Nephron (organoid): ENCODE measurements at regions not wholly inside any gene's neighbourhood (a gene's known extent, or its start where the extent isn't known, plus 50 kb on each side); places are given as distances from the start of the nearest gene placed in this dataset.

Experiments
- H3K27ac Mint-ChIP-seq, 3 experiments: 2 replicates each; pipeline ENCODE4 v1.8.0; 2020; ENCODE audit warnings: mixed read lengths in 3 of 3, mild to moderate bottlenecking in 2 of 3, moderate library complexity in 1 of 3
- H3K27me3 Mint-ChIP-seq: 2 replicates; pipeline ENCODE4 v1.8.0; 2021; ENCODE audit warnings: low read depth, mild to moderate bottlenecking, moderate library complexity, mixed read lengths
- H3K36me3 Mint-ChIP-seq: 2 replicates; pipeline ENCODE4 v1.8.0; 2020; ENCODE audit warnings: low read depth, mixed read lengths
- H3K4me1 Mint-ChIP-seq: 2 replicates; pipeline ENCODE4 v1.8.0; 2020; ENCODE audit warnings: mixed read lengths
- H3K4me3 Mint-ChIP-seq, 3 experiments: 2 replicates each; pipeline ENCODE4 v1.8.0; 2020; ENCODE audit warnings: mild to moderate bottlenecking in 3 of 3, mixed read lengths in 3 of 3, moderate library complexity in 2 of 3
- H3K9me3 Mint-ChIP-seq: 2 replicates; pipeline ENCODE4 v1.8.0; 2020; ENCODE audit warnings: mixed read lengths
- TF ChIP-seq, protein P1 (sequence below), 3 experiments: fragments of 200-600 bp; sonication (generic); IDR thresholded peaks; one replicate each; pipeline ENCODE4 v1.5.0; 2021; ENCODE audit warnings: antibody characterized with exemption in 3 of 3; ENCODE audit not compliant: unreplicated experiment in 3 of 3

GRCh38 chr7:21304808-21305375 is 123.0 kb upstream of the SP4 start:
- Mint-ChIP-seq H3K4me3 (no peak overlapping the region), H3K36me3 (peaks cover 9% of the 10 kb centered on the region), H3K4me1 (no peaks in the 10 kb centered on the region), H3K9me3 (peaks cover 16% of the 10 kb centered on the region), H3K27me3 (no peaks in the 10 kb centered on the region), H3K27ac (no peak overlapping the region)
- TF ChIP-seq, protein P1, sequence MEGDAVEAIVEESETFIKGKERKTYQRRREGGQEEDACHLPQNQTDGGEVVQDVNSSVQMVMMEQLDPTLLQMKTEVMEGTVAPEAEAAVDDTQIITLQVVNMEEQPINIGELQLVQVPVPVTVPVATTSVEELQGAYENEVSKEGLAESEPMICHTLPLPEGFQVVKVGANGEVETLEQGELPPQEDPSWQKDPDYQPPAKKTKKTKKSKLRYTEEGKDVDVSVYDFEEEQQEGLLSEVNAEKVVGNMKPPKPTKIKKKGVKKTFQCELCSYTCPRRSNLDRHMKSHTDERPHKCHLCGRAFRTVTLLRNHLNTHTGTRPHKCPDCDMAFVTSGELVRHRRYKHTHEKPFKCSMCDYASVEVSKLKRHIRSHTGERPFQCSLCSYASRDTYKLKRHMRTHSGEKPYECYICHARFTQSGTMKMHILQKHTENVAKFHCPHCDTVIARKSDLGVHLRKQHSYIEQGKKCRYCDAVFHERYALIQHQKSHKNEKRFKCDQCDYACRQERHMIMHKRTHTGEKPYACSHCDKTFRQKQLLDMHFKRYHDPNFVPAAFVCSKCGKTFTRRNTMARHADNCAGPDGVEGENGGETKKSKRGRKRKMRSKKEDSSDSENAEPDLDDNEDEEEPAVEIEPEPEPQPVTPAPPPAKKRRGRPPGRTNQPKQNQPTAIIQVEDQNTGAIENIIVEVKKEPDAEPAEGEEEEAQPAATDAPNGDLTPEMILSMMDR (IDR thresholded peaks at IDR 0.05; ENCODE audit: unreplicated experiment in 3 of 3) = no peak

DNA sequence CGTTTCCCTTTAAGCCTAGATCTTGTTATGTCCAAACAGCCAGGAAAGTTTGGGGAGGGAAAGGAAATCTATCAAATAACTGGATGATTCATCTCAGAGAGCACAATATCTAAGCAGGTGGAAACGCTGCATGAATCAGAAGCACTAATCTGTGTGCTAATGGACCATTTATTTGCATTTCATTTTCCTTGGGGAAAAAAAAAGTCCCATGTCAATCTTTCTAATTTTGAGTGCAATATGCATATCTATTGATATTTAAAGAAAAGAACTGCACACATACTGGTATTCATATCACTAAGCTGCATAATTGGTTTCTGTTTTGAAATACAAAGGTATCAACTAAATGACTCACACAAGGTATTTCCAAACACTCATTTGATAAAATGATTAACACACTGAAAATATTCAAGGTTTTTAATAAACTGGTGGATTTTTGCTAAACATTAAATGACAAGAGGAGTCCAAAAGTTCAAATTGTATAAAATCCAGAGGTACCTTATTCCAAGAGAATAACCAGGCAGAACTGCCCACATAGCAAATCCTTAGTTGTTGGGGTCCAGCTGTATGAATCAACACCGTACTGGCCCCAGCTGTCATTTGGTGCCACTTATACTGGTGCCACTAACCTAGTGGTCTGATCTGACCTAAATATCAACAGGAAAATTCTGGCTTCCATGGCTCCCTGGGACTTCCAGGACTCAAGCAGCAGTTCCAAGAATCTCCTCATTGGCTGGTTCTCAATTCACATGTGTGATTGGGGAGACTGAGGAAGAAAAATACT is 122.2 kb upstream of the SP4 start:
- Mint-ChIP-seq H3K27me3 (no peaks in the 10 kb centered on the region), H3K36me3 (peaks cover 9% of the 10 kb centered on the region), H3K27ac (no peak overlapping the region), H3K4me3 (no peak overlapping the region), H3K4me1 (no peaks in the 10 kb centered on the region), H3K9me3 (peaks cover 16% of the 10 kb centered on the region)
- TF ChIP-seq, protein P1 (IDR thresholded peaks at IDR 0.05; ENCODE audit: unreplicated experiment in 3 of 3) = no peak

DNA sequence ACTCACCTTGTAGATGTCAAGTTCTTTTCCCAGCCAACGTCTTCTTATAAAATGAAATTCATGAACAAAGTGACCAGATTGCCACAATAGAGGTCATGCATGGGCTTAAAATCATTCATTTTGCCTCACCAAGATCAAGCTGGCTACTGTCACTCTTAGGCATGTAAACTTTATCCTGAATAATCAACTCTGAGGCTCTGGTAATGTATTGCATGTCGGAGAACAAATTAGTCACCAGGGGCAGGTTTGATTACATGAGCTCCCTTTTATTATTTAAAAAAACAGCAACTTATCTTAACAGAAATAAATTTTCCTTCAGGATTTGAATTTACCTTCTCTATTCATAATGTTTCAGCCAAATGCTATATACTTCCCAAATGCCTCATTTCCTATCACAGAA is 112.9 kb upstream of the SP4 start:
- TF ChIP-seq, protein P1 (IDR thresholded peaks at IDR 0.05; ENCODE audit: unreplicated experiment in 3 of 3) = no peak
- Mint-ChIP-seq H3K36me3 (no peaks in the 10 kb centered on the region), H3K27me3 (no peaks in the 10 kb centered on the region), H3K4me1 (peaks cover 6% of the 10 kb centered on the region), H3K4me3 (no peak overlapping the region), H3K9me3 (peaks cover 10% of the 10 kb centered on the region), H3K27ac (peak overlapping the region in 1 of 3 experiments; percentile 19)

- H3K27ac Mint-ChIP-seq = peak overlapping the region; percentile 4 to 97 (median 78)
- H3K4me3 Mint-ChIP-seq = no peak overlapping the region
- H3K36me3 Mint-ChIP-seq = no peaks in the 10 kb centered on the region
- H3K9me3 Mint-ChIP-seq = no peaks in the 10 kb centered on the region
- H3K27me3 Mint-ChIP-seq = no peaks in the 10 kb centered on the region
- H3K4me1 Mint-ChIP-seq = peaks cover 6% of the 10 kb centered on the region
- TF ChIP-seq, protein P1 (IDR thresholded peaks at IDR 0.05; ENCODE audit: unreplicated experiment in 3 of 3) = no peak
Measured at GRCh38 chr7:21317966-21318915, 109.6 kb upstream of the SP4 start.

- Mint-ChIP-seq H3K27me3 (no peaks in the 10 kb centered on the region), H3K36me3 (no peaks in the 10 kb centered on the region), H3K4me1 (peaks cover 6% of the 10 kb centered on the region), H3K4me3 (no peak overlapping the region), H3K9me3 (no peaks in the 10 kb centered on the region), H3K27ac (peak overlapping the region in 2 of 3 experiments; percentile 78 to 97)
- TF ChIP-seq, protein P1 (IDR thresholded peaks at IDR 0.05; ENCODE audit: unreplicated experiment in 3 of 3) = no peak
Measured at GRCh38 chr7:21318916-21319270, 109.0 kb upstream of the SP4 start.
